ENCODE measurements at regions not wholly inside any gene's neighbourhood (a gene's known extent, or its start where the extent isn't known, plus 50 kb on each side); places are given as distances from the start of the nearest gene placed in this dataset.

DNA sequence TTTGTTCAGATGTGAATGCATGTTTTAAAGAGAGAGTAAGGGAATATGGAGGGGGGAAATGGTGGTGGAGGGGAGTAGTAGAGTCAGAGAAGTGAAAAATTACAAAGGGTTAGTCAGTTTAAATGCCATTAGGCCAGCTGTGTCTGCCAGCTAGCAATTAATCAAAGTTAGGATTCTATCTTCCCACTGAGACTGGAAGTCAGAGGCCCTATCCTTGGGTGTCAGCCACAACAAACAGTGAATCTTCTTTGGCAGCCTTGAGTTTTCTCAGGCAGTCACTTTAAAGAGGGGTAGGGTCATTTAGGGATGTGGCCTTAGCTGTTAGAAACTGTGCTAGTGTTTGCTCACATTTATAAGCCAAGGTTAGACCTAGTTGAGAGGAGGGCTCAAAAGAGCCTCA, 120.5 kb upstream of the BTBD3 start:
- no peak overlapping the region for H3K4me2 ChIP-seq (ENCODE audit: low read length)
- no peaks in the 10 kb centered on the region for H3K36me3 ChIP-seq (replicated peaks; ENCODE audit: low read depth, low read length)
- H3K9me3 ChIP-seq (ENCODE audit: insufficient read depth, low read length) = no peaks in the 10 kb centered on the region
- no peak overlapping the region for H2AFZ ChIP-seq (ENCODE audit: low read depth, low read length)
- H3K4me1 ChIP-seq (ENCODE audit: low read length) = no peaks in the 10 kb centered on the region
- no peak overlapping the region for H3K4me3 ChIP-seq (ENCODE audit: low read length)
- no peak overlapping the region for H3K27ac ChIP-seq (ENCODE audit: low read length)
- TF ChIP-seq, protein P1, sequence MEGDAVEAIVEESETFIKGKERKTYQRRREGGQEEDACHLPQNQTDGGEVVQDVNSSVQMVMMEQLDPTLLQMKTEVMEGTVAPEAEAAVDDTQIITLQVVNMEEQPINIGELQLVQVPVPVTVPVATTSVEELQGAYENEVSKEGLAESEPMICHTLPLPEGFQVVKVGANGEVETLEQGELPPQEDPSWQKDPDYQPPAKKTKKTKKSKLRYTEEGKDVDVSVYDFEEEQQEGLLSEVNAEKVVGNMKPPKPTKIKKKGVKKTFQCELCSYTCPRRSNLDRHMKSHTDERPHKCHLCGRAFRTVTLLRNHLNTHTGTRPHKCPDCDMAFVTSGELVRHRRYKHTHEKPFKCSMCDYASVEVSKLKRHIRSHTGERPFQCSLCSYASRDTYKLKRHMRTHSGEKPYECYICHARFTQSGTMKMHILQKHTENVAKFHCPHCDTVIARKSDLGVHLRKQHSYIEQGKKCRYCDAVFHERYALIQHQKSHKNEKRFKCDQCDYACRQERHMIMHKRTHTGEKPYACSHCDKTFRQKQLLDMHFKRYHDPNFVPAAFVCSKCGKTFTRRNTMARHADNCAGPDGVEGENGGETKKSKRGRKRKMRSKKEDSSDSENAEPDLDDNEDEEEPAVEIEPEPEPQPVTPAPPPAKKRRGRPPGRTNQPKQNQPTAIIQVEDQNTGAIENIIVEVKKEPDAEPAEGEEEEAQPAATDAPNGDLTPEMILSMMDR (IDR thresholded peaks at IDR 0.05; ENCODE audit: low read depth, low read length) = no peak
- TF ChIP-seq EZH2phosphoT487 (IDR thresholded peaks at IDR 0.05; ENCODE audit: low read depth) = no peak
- no peaks in the 10 kb centered on the region for H3K27me3 ChIP-seq (ENCODE audit: low read depth, low read length)
- no peak overlapping the region for H3K9ac ChIP-seq (ENCODE audit: low read length)
- no peaks in the 10 kb centered on the region for H3K79me2 ChIP-seq (ENCODE audit: low read length)
- no peaks in the 10 kb centered on the region for H4K20me1 ChIP-seq (ENCODE audit: insufficient read depth, low read length)

DNA sequence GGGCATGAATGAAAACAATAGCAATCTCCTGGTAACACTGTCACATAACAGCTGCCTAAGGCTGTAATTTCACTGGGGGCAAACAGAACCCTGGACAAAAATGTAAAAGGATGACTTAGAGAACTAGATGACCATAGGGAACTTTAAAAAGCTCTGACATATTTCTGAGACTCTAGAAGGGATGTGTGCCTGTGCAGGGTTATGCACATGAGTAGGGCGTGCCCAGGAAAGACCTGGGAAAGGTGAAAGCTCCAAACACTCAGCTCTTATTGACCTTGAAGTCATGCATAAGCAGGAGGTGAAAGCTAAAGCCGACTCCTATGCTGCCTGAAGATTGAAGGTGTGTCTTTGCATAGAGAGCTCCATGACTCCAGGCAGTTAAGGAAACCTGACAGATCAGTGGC, 118.4 kb upstream of the BTBD3 start:
- no peaks in the 10 kb centered on the region for H3K36me3 ChIP-seq (replicated peaks; ENCODE audit: low read depth, low read length)
- H3K27me3 ChIP-seq (ENCODE audit: low read depth, low read length) = no peaks in the 10 kb centered on the region
- H2AFZ ChIP-seq (ENCODE audit: low read depth, low read length) = no peak overlapping the region
- no peak overlapping the region for H3K4me2 ChIP-seq (ENCODE audit: low read length)
- TF ChIP-seq, protein P1 (IDR thresholded peaks at IDR 0.05; ENCODE audit: low read depth, low read length) = no peak
- TF ChIP-seq EZH2phosphoT487 (IDR thresholded peaks at IDR 0.05; ENCODE audit: low read depth) = no peak
- H3K79me2 ChIP-seq (ENCODE audit: low read length) = no peaks in the 10 kb centered on the region
- no peak overlapping the region for H3K27ac ChIP-seq (ENCODE audit: low read length)
- H4K20me1 ChIP-seq (ENCODE audit: insufficient read depth, low read length) = no peaks in the 10 kb centered on the region
- no peaks in the 10 kb centered on the region for H3K9me3 ChIP-seq (ENCODE audit: insufficient read depth, low read length)
- no peaks in the 10 kb centered on the region for H3K4me1 ChIP-seq (ENCODE audit: low read length)
- H3K4me3 ChIP-seq (ENCODE audit: low read length) = no peak overlapping the region
- no peak overlapping the region for H3K9ac ChIP-seq (ENCODE audit: low read length)

DNA sequence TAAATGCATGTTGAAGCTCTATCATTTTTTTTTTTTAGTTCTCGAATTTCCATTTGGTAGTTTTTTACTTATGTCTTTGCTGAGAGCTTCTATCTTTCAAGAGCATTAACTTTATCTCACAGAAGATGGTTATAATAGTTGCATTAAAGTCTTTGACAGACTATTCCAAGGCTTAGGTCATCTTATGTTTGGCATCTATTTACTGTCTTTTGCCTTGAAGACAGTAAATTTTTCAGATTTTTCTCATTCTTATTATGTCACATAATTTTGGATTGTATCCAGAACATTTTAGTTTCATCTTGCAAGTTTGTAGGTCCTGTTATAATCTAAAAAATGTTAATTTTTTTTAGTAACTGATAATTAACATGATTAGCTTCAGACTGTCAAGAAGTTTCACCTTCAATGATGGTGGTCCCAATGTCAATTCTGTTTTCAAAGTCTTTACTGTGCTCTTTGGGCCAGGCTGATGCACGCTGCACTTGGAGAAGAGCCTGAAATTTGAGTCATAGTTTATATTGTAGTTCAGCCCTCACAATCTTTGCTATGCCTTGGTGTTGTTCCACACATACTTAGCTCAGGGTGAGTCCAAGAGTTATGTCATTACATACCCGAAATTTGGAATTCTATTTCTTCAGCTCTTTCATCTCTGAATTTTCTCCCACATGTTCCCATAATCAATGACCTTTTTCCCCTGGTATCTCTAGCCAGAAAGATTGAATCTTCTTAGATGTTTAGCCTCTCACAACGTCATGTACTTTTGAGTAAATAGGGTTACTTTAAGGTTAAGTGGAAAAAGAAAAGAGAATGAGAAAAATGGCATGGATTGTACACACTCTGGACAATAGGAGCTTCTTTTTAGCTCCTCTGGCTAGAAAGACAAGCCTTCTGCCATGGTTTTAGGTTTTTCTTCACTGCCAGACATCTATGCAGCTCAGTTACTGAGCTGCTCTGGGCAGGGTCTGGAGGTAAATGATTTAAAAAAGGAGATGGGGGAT, 110.3 kb upstream of the BTBD3 start:
- H3K27ac ChIP-seq (ENCODE audit: low read length) = no peak overlapping the region
- TF ChIP-seq EZH2phosphoT487 (IDR thresholded peaks at IDR 0.05; ENCODE audit: low read depth) = no peak
- TF ChIP-seq, protein P1 (IDR thresholded peaks at IDR 0.05; ENCODE audit: low read depth, low read length) = no peak
- H3K4me2 ChIP-seq (ENCODE audit: low read length) = no peak overlapping the region
- no peaks in the 10 kb centered on the region for H3K79me2 ChIP-seq (ENCODE audit: low read length)
- H3K27me3 ChIP-seq (ENCODE audit: low read depth, low read length) = no peaks in the 10 kb centered on the region
- H2AFZ ChIP-seq (ENCODE audit: low read depth, low read length) = no peak overlapping the region
- no peak overlapping the region for H3K9ac ChIP-seq (ENCODE audit: low read length)
- H3K4me1 ChIP-seq (ENCODE audit: low read length) = no peaks in the 10 kb centered on the region
- H4K20me1 ChIP-seq (ENCODE audit: insufficient read depth, low read length) = no peaks in the 10 kb centered on the region
- H3K4me3 ChIP-seq (ENCODE audit: low read length) = no peak overlapping the region
- no peaks in the 10 kb centered on the region for H3K36me3 ChIP-seq (replicated peaks; ENCODE audit: low read depth, low read length)
- H3K9me3 ChIP-seq (ENCODE audit: insufficient read depth, low read length) = no peaks in the 10 kb centered on the region

DNA sequence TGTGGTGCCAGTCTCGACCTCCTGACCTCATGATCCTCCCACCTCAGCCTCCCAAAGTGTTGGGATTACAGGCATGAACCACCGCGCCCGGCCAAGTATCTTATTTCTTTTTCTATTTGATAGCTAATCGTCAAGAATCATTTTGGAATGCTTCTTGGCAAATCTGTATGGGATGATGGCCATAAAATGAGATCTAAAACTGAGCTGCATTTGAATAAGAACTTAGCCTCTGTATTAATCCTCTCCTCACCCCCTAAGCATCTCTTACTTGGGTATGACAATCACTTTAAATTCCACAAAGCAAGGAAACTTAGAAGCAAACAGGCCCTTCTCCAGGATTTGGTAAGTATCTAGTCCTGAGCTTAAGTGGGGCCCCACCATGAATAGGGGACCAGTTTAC, 108.9 kb upstream of the BTBD3 start:
- H2AFZ ChIP-seq (ENCODE audit: low read depth, low read length) = no peak overlapping the region
- H3K9ac ChIP-seq (ENCODE audit: low read length) = no peak overlapping the region
- H3K4me3 ChIP-seq (ENCODE audit: low read length) = no peak overlapping the region
- no peaks in the 10 kb centered on the region for H3K79me2 ChIP-seq (ENCODE audit: low read length)
- no peak overlapping the region for H3K4me2 ChIP-seq (ENCODE audit: low read length)
- H3K27me3 ChIP-seq (ENCODE audit: low read depth, low read length) = no peaks in the 10 kb centered on the region
- TF ChIP-seq, protein P1 (IDR thresholded peaks at IDR 0.05; ENCODE audit: low read depth, low read length) = no peak
- no peak for TF ChIP-seq EZH2phosphoT487 (IDR thresholded peaks at IDR 0.05; ENCODE audit: low read depth)
- no peaks in the 10 kb centered on the region for H4K20me1 ChIP-seq (ENCODE audit: insufficient read depth, low read length)
- no peaks in the 10 kb centered on the region for H3K4me1 ChIP-seq (ENCODE audit: low read length)
- H3K36me3 ChIP-seq (replicated peaks; ENCODE audit: low read depth, low read length) = no peaks in the 10 kb centered on the region
- no peaks in the 10 kb centered on the region for H3K9me3 ChIP-seq (ENCODE audit: insufficient read depth, low read length)
- H3K27ac ChIP-seq (ENCODE audit: low read length) = no peak overlapping the region

Measured in OCI-LY3 (cell line).